ENCODE measurements at regions not wholly inside any gene's neighbourhood (a gene's known extent, or its start where the extent isn't known, plus 50 kb on each side); places are given as distances from the start of the nearest gene placed in this dataset.

GRCh38 chrX:15158736-15159406 lies 111.0 kb downstream of the ASB9 start:
- ATAC-seq (ENCODE audit: low read depth) (no peak), DNase-seq (no peak)
- dilution Hi-C loops (cut with HindIII; ENCODE audit: low sequenced_read_pairs, unreplicated experiment) (no loop called here), in situ Hi-C loops (cut with MboI; ENCODE audit: low sequenced_read_pairs) (no loop called here), intact Hi-C loops (cut with micrococcal nuclease) (no loop called here)
- Histone ChIP-seq H2AK5ac (ENCODE audit: low read depth, low read length) (no peak overlapping the region), H3K9ac (ENCODE audit: low read depth, low read length) (no peak overlapping the region), H3K79me1 (ENCODE audit: low read depth in 1 of 2, low read length in 2 of 2) (no peaks in the 10 kb centered on the region), H3K14ac (replicated peaks; ENCODE audit: low read depth, low read length) (no peak overlapping the region), H4K91ac (ENCODE audit: insufficient read depth, low read depth, low read length) (no peak overlapping the region), H4K5ac (ENCODE audit: low read depth, low read length) (no peak overlapping the region), H3K4me3 (ENCODE audit: insufficient read depth, low read depth, low read length) (no peak overlapping the region), H3K4ac (ENCODE audit: low read depth, low read length) (no peak overlapping the region), H2BK5ac (ENCODE audit: low read depth, low read length, poor library complexity, severe bottlenecking) (no peak overlapping the region), H3K27me3 (ENCODE audit: control insufficient read depth, insufficient read depth, low read length) (no peaks in the 10 kb centered on the region), H3K56ac (ENCODE audit: extremely low read depth, insufficient read depth, low read length) (no peak overlapping the region), H3K23ac (ENCODE audit: low read depth, low read length) (no peak overlapping the region), H3K18ac (ENCODE audit: low read depth, low read length) (no peak overlapping the region), H3K36me3 (ENCODE audit: control insufficient read depth, insufficient read depth, low read length) (no peaks in the 10 kb centered on the region), H4K20me1 (ENCODE audit: insufficient read depth, low read length) (no peaks in the 10 kb centered on the region), H2BK120ac (ENCODE audit: low read depth, low read length) (no peak overlapping the region), H3K27ac (ENCODE audit: insufficient read depth, low read length) (no peak overlapping the region), H3K4me2 (ENCODE audit: low read depth, low read length) (no peak overlapping the region), H3K9me3 (ENCODE audit: control insufficient read depth, insufficient read depth, low read length) (no peaks in the 10 kb centered on the region), H2AFZ (replicated peaks; ENCODE audit: low read length, poor library complexity) (no peak overlapping the region), H3K9me1 (ENCODE audit: insufficient read depth, low read length) (no peaks in the 10 kb centered on the region), H3K4me1 (ENCODE audit: control insufficient read depth, insufficient read depth, low read length) (no peaks in the 10 kb centered on the region), H2AK9ac (replicated peaks; ENCODE audit: low read depth, low read length, poor library complexity) (no peak overlapping the region), H2BK20ac (ENCODE audit: low read depth, low read length) (no peak overlapping the region), H4K8ac (ENCODE audit: low read depth in 2 of 2, low read length in 2 of 2) (no peak overlapping the region), H2BK15ac (ENCODE audit: low read depth, low read length) (no peak overlapping the region)
- CTCF ChIA-PET = no interaction called here
- TF ChIP-seq ELK1 (IDR thresholded peaks at IDR 0.05; ENCODE audit: borderline replicate concordance, low read depth, low read length) (no peak), POLR2A (IDR thresholded peaks at IDR 0.05; ENCODE audit: low read depth, low read length) (no peak), CTCF (conservative IDR thresholded peaks at IDR 0.05; ENCODE audit: low read depth, low read length) (no peak), FOS (IDR thresholded peaks at IDR 0.05; ENCODE audit: low read depth, low read length) (no peak), BHLHE40 (IDR thresholded peaks at IDR 0.05; ENCODE audit: low read depth, low read length) (no peak), USF2 (IDR thresholded peaks at IDR 0.05; ENCODE audit: low read depth, low read length) (no peak), CEBPB (IDR thresholded peaks at IDR 0.05; ENCODE audit: low read depth, low read length) (no peak), RAD21 (IDR thresholded peaks at IDR 0.05; ENCODE audit: low read length) (no peak), RCOR1 (IDR thresholded peaks at IDR 0.05; ENCODE audit: insufficient replicate concordance, low read length) (no peak), MXI1 (IDR thresholded peaks at IDR 0.05; ENCODE audit: borderline replicate concordance, low read depth, low read length) (no peak), CHD1 (IDR thresholded peaks at IDR 0.05; ENCODE audit: low read depth, low read length) (no peak), SMC3 (IDR thresholded peaks at IDR 0.05; ENCODE audit: low read depth, low read length) (no peak), MAFK (IDR thresholded peaks at IDR 0.05; ENCODE audit: low read depth, low read length) (no peak), RFX5 (IDR thresholded peaks at IDR 0.05; ENCODE audit: low read depth, low read length) (no peak), NFE2L2 (IDR thresholded peaks at IDR 0.05; ENCODE audit: low read depth, low read length) (no peak), MAZ (IDR thresholded peaks at IDR 0.05; ENCODE audit: borderline replicate concordance, low read depth, low read length) (no peak)
- 70% methylated on average over 2 of the region's 7 CpGs; no CpG with 5 or more reads in 1 of the 2 experiments for WGBS, 2 experiments (ENCODE audit: extremely low coverage in 2 of 2, insufficient read length in 1 of 2)
- POLR2A ChIA-PET (ENCODE audit: unreplicated experiment) = no interaction called here
- no TSS peak for BruUV-seq (replicated peaks)

Data from IMR-90 (cell line).